GM12801 (cell line): ENCODE measurements at regions not wholly inside any gene's neighbourhood (a gene's known extent, or its start where the extent isn't known, plus 50 kb on each side); places are given as distances from the start of the nearest gene placed in this dataset.

Source experiments
- TF ChIP-seq, protein P1 (sequence below): IDR thresholded peaks from one replicate; pipeline ENCODE4 v1.5.1; 2011; ENCODE audit warnings: control low read depth; ENCODE audit not compliant: insufficient read length; ENCODE audit errors: extremely low read depth

DNA sequence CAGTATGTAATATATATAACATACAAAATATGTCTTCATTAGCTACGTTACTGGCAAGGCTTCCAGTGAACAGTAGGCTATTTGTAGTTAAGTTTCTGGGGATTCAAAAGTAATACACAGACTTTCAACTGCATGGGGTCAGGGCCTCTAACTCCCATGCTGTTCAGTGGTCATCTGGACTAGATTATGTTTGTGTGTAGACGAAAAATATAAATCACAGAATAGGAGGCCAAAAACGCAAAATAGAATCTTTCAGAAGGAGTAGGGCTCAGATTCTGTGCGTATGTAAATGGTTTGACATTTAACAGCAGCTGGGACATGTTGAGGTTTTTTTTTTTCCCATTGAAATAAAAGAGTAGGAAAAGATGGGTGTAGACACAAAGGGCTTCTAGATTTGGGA lies 1048.7 kb upstream of the WWC1 start:
- TF ChIP-seq, protein P1, sequence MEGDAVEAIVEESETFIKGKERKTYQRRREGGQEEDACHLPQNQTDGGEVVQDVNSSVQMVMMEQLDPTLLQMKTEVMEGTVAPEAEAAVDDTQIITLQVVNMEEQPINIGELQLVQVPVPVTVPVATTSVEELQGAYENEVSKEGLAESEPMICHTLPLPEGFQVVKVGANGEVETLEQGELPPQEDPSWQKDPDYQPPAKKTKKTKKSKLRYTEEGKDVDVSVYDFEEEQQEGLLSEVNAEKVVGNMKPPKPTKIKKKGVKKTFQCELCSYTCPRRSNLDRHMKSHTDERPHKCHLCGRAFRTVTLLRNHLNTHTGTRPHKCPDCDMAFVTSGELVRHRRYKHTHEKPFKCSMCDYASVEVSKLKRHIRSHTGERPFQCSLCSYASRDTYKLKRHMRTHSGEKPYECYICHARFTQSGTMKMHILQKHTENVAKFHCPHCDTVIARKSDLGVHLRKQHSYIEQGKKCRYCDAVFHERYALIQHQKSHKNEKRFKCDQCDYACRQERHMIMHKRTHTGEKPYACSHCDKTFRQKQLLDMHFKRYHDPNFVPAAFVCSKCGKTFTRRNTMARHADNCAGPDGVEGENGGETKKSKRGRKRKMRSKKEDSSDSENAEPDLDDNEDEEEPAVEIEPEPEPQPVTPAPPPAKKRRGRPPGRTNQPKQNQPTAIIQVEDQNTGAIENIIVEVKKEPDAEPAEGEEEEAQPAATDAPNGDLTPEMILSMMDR: no peak

DNA sequence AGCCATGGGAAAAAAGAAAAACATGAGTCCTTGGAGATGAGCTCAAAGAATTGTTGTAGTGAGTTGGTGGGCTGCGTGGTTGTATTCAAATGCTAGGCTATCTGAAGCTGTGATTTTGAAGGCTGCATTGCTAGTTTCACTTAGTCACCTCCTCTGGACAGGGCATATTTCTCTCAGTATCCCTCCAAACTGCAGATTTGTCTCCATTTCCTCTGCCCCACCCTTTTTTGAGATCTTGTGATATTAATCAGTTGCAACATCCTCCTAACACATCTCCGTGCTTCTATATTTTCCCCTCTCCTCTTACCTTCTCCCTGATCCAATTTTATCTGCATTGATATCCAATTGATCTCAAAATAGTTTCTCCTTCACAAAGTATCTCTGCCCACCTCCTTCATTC lies 1048.0 kb upstream of the WWC1 start:
- TF ChIP-seq, protein P1: no peak

DNA sequence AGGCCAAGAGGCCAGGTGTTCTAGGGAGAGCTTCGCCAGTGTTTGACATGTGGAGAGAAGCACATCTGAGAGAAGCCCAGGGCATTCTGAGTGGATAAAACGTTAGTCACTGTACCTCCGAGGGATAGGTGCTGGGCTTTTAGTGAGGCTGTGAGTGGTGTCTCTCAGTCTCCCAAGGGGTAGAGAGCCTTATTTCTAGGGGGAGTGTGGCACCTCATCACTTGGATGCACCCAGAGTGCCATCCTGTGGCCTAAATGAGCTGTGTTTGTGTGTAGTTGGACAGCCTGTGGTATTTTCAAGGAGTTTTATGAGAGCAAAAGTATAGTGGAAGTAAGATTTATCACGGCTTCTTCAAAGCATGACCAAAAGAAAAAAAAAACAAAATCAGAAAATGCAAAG lies 1046.9 kb upstream of the WWC1 start:
- TF ChIP-seq, protein P1: no peak

DNA sequence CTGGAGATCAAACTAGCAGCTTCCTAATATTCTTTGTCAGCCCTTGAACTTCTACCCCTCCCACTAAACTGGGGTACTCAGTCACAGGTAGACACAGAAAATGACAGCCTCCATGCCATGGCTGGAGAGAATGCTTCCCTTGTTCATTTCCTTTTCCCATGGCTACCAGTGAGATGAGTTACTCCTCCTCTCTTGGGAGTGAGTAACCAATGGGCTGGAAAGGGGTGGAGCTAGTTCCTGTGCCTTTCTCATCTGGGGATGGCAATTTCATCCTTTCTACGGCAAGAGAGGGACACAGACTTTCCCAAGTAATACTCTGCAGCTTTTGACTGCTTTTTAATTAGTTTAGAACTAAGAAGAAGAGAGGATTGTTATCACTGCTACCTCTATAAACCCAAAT lies 1045.6 kb upstream of the WWC1 start:
- TF ChIP-seq, protein P1: no peak

DNA sequence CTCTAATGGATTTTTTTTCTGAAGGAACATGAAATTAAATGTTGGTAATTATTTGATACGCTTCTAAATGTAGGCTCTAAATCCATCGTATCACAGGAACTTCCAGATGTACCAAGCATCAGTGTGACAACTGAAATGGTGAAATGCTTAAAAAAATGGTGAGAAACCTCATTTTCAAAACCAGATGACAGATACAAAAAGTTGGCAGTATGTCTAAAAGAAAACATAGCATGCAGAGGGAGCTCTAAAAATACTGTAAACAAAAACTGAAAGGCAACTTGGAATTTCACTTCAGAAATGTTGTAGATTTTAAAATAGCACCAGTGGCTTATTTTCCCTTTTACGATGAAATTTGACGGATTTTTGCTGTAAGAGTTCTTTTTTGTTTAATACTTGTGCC lies 1043.6 kb upstream of the WWC1 start:
- TF ChIP-seq, protein P1: no peak

DNA sequence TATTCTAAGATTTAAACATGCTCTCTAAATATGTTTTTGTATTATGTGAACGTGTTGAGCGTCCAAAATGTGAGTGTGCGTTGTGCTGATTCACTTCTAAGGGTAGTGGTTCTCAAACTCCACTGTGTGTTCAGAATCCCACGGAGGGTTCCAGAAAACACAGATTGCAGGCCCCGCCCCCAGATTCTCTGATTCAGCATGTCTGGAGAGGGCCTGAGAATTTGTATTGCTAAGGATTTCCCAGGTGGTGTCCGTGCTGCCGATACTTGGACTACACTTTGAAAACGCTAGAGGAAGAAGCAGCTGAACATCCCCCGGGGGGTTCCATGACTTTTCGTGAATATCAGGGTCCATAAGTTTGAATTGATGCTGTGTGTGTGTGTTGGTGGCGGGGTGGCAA lies 1043.2 kb upstream of the WWC1 start:
- TF ChIP-seq, protein P1: no peak

DNA sequence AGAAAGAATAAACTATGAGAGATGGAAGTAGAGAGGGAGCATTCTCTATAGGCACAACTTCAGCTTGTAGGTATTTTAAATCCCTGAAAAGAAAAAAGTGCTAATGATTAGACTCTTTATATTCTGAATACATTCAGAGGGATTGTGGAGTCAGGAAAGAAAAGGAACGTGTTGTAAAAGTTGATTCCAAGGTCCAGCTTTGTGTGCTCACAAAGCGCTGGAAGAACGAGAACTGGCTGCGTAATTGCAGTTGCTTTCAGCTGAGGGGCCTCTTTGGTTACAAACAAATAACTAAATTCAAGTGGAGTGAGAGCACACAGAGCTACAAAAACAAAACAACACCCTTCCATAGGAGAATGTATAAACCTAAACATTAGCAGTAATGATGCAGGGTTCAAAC lies 1040.4 kb upstream of the WWC1 start:
- TF ChIP-seq, protein P1: no peak

DNA sequence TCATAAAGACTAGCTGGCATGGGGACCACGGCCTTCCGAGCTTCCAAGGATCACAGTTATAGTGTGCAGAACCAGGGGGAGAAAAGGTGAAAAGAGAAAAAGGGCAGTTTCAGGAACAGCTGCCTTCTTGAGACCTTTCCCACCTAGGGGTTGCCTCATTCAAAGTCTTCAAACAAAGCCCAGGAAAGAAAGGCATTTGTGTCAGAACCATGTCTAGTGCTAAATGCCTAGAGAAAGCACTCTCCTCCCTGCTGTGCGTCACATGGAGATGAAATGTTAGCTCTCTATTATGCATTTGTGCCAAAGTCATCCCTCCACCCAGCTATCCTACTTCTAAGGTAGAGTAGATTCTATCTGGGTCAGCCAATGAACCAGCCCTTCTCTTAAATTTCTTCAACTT lies 1037.3 kb upstream of the WWC1 start:
- TF ChIP-seq, protein P1: no peak
